PC-3 (cell line): ENCODE measurements at regions not wholly inside any gene's neighbourhood (a gene's known extent, or its start where the extent isn't known, plus 50 kb on each side); places are given as distances from the start of the nearest gene placed in this dataset.

Source experiments
- ATAC-seq: fragments of 200-7000 bp; cut with Tn5 transposase; 2 replicates; pipeline ENCODE4 v1.9.1; 2020; ENCODE audit warnings: mild to moderate bottlenecking, moderate library complexity
- BruUV-seq: library from RNA; stranded (reverse); fragments of 400-500 nt; replicated peaks from 2 replicates; lab custom pipeline; 2021; lab: Mats Ljungman, UMichigan
- CTCF ChIA-PET: fragments of 300-600 bp; sonication (Branson Sonifier 250); formaldehyde crosslinking; loops from one replicate; lab custom pipeline; 2022; ENCODE audit warnings: antibody characterized with exemption; lab: Charles Lee
- POLR2A ChIA-PET: fragments of 300-600 bp; sonication (Branson Sonifier 250); formaldehyde crosslinking; loops from one replicate; lab custom pipeline; 2022; ENCODE audit warnings: antibody characterized with exemption; ENCODE audit not compliant: unreplicated experiment; lab: Charles Lee
- DNase-seq: peaks from one replicate; pipeline ENCODE4 v3.0.0-alpha.2; 2015
- H2AFZ ChIP-seq: fragments of 300-600 bp; sonication (generic); 2 replicates; pipeline ENCODE4 v1.6.0; 2016; ENCODE audit warnings: antibody characterized with exemption, low read length
- H3F3A ChIP-seq: fragments of 300-600 bp; sonication (generic); one replicate; pipeline ENCODE4 v1.6.0; 2017; ENCODE audit warnings: antibody characterized with exemption, low read length, control low read depth, mild to moderate bottlenecking; ENCODE audit not compliant: unreplicated experiment
- H3K27ac ChIP-seq: fragments of 300-600 bp; sonication (generic); 2 replicates; pipeline ENCODE4 v1.5.1; 2016; ENCODE audit warnings: mild to moderate bottlenecking, low read length
- H3K27me3 ChIP-seq: fragments of 300-600 bp; sonication (generic); 2 replicates; pipeline ENCODE4 v1.6.1; 2016; ENCODE audit warnings: low read length, mixed read lengths
- H3K36me3 ChIP-seq: fragments of 300-600 bp; sonication (generic); 2 replicates; pipeline ENCODE4 v1.6.1; 2016; ENCODE audit warnings: low read depth, mixed run types, low read length, mixed read lengths
- H3K4me1 ChIP-seq: fragments of 300-600 bp; sonication (generic); 2 replicates; pipeline ENCODE4 v1.5.1; 2016; ENCODE audit warnings: low read length; ENCODE audit not compliant: insufficient read depth
- H3K4me2 ChIP-seq: fragments of 300-600 bp; sonication (generic); 2 replicates; pipeline ENCODE4 v1.6.0; 2016; ENCODE audit warnings: low read length
- H3K4me3 ChIP-seq: fragments of 300-600 bp; sonication (generic); 2 replicates; pipeline ENCODE4 v1.5.1; 2016; ENCODE audit warnings: mild to moderate bottlenecking, low read length, mixed read lengths
- H3K79me2 ChIP-seq: fragments of 300-600 bp; sonication (generic); 2 replicates; pipeline ENCODE4 v1.6.1; 2017; ENCODE audit warnings: low read length, mixed read lengths
- H3K9ac ChIP-seq: fragments of 300-600 bp; sonication (generic); 2 replicates; pipeline ENCODE4 v1.6.0; 2016; ENCODE audit warnings: mild to moderate bottlenecking, low read length
- H3K9me2 ChIP-seq: fragments of 300-600 bp; sonication (generic); replicated peaks from 2 replicates; pipeline ENCODE4 v1.6.1; 2016; ENCODE audit warnings: mixed run types, low read length, mixed read lengths
- H3K9me3 ChIP-seq: fragments of 300-600 bp; sonication (generic); 2 replicates; pipeline ENCODE4 v1.6.1; 2016; ENCODE audit warnings: low read length, mixed read lengths
- H4K20me1 ChIP-seq: fragments of 300-600 bp; sonication (generic); 2 replicates; pipeline ENCODE4 v1.6.1; 2016; ENCODE audit warnings: low read length, mixed read lengths
- CTCF ChIP-seq: fragments of 300-600 bp; sonication (generic); conservative IDR thresholded peaks from 2 replicates; pipeline ENCODE4 v1.5.1; 2017; ENCODE audit warnings: antibody characterized with exemption, low read depth, mild to moderate bottlenecking, low read length
- EZH2 ChIP-seq: fragments of 300-600 bp; sonication (generic); IDR thresholded peaks from one replicate; pipeline ENCODE4 v1.6.1; 2017; ENCODE audit warnings: antibody characterized with exemption, mild to moderate bottlenecking, low read length; ENCODE audit not compliant: unreplicated experiment
- EZH2phosphoT487 ChIP-seq: fragments of 300-600 bp; sonication (generic); IDR thresholded peaks from 2 replicates; pipeline ENCODE4 v1.6.1; 2018; ENCODE audit warnings: mild to moderate bottlenecking, antibody characterized with exemption, low read length, borderline replicate concordance
- intact Hi-C: fragments of 100-400 bp; cut with micrococcal nuclease; formaldehyde crosslinking; loops from 2 replicates; pipeline ENCODE4 v1.9.0; 2023

- no peak overlapping the region for H3K4me2 ChIP-seq
- H2AFZ ChIP-seq = no peak overlapping the region
- DNase-seq (no peak), ATAC-seq (no peak)
- no peaks in the 10 kb centered on the region for H3K9me3 ChIP-seq
- no peak overlapping the region for H3K27ac ChIP-seq
- no peaks in the 10 kb centered on the region for H3K4me1 ChIP-seq
- no peak overlapping the region for H3K4me3 ChIP-seq
- TF ChIP-seq EZH2phosphoT487 = no peak
- H4K20me1 ChIP-seq = no peaks in the 10 kb centered on the region
- H3K36me3 ChIP-seq = no peaks in the 10 kb centered on the region
- H3K27me3 ChIP-seq = no peaks in the 10 kb centered on the region
- H3K9me2 ChIP-seq = no peaks in the 10 kb centered on the region
- H3K9ac ChIP-seq = no peak overlapping the region
- no peaks in the 10 kb centered on the region for H3F3A ChIP-seq
- ChIA-PET POLR2A (no interaction called here), CTCF (no interaction called here)
- BruUV-seq = no TSS peak
- intact Hi-C loops = no loop called here
- no peaks in the 10 kb centered on the region for H3K79me2 ChIP-seq
Measured at GRCh38 chr13:110057052-110057451, 249.9 kb downstream of the COL4A1 start.

GRCh38 chr13:110056640-110057039 is 250.3 kb downstream of the COL4A1 start:
- no peaks in the 10 kb centered on the region for H3K79me2 ChIP-seq
- CTCF ChIA-PET = no interaction called here
- no peak overlapping the region for H3K4me3 ChIP-seq
- no TSS peak for BruUV-seq
- H3K4me2 ChIP-seq = no peak overlapping the region
- no peak overlapping the region for H2AFZ ChIP-seq
- intact Hi-C loops = no loop called here
- ATAC-seq (no peak), DNase-seq (no peak)
- H3K9me2 ChIP-seq = no peaks in the 10 kb centered on the region
- H3K9me3 ChIP-seq = no peaks in the 10 kb centered on the region
- H3K4me1 ChIP-seq = no peaks in the 10 kb centered on the region
- no peaks in the 10 kb centered on the region for H3K27me3 ChIP-seq
- no peaks in the 10 kb centered on the region for H3K36me3 ChIP-seq
- H3F3A ChIP-seq = no peaks in the 10 kb centered on the region
- H4K20me1 ChIP-seq = no peaks in the 10 kb centered on the region
- no peak for TF ChIP-seq EZH2phosphoT487
- TF ChIP-seq CTCF = no peak
- no peak for TF ChIP-seq EZH2
- H3K27ac ChIP-seq = no peak overlapping the region
- H3K9ac ChIP-seq = no peak overlapping the region
- POLR2A ChIA-PET = no interaction called here

- TF ChIP-seq EZH2 = no peak
- no peak for TF ChIP-seq EZH2phosphoT487
- no peak overlapping the region for H3K27ac ChIP-seq
- no peaks in the 10 kb centered on the region for H3K36me3 ChIP-seq
- intact Hi-C loops = no loop called here
- ATAC-seq (no peak), DNase-seq (no peak)
- H3K9me2 ChIP-seq = no peaks in the 10 kb centered on the region
- no peak overlapping the region for H3K4me3 ChIP-seq
- no peaks in the 10 kb centered on the region for H3K9me3 ChIP-seq
- no peaks in the 10 kb centered on the region for H3K27me3 ChIP-seq
- H3K79me2 ChIP-seq = no peaks in the 10 kb centered on the region
- no peaks in the 10 kb centered on the region for H3F3A ChIP-seq
- no peak overlapping the region for H3K4me2 ChIP-seq
- H3K4me1 ChIP-seq = no peaks in the 10 kb centered on the region
- BruUV-seq = no TSS peak
- no peak overlapping the region for H3K9ac ChIP-seq
- POLR2A ChIA-PET = no interaction called here
- no peak overlapping the region for H2AFZ ChIP-seq
- H4K20me1 ChIP-seq = no peaks in the 10 kb centered on the region
- CTCF ChIA-PET = no interaction called here
Measured at GRCh38 chr13:110055089-110055488, 251.9 kb downstream of the COL4A1 start.

- TF ChIP-seq EZH2 (no peak), EZH2phosphoT487 (no peak), CTCF (no peak)
- Histone ChIP-seq H3K36me3 (no peaks in the 10 kb centered on the region), H3K27me3 (no peaks in the 10 kb centered on the region), H4K20me1 (no peaks in the 10 kb centered on the region), H2AFZ (no peak overlapping the region), H3K4me2 (no peak overlapping the region), H3K4me1 (no peaks in the 10 kb centered on the region), H3K27ac (no peak overlapping the region), H3F3A (no peaks in the 10 kb centered on the region), H3K79me2 (no peaks in the 10 kb centered on the region), H3K9me3 (no peaks in the 10 kb centered on the region), H3K9me2 (no peaks in the 10 kb centered on the region), H3K9ac (no peak overlapping the region), H3K4me3 (no peak overlapping the region)
- DNase-seq = no peak
- POLR2A ChIA-PET = no interaction called here
- ATAC-seq = no peak
- CTCF ChIA-PET = no interaction called here
- intact Hi-C loops = no loop called here
- no TSS peak for BruUV-seq
Measured at GRCh38 chr13:110054041-110054440, 252.9 kb downstream of the COL4A1 start.
